HCT116 (cell line): ENCODE measurements at regions not wholly inside any gene's neighbourhood (a gene's known extent, or its start where the extent isn't known, plus 50 kb on each side); places are given as distances from the start of the nearest gene placed in this dataset.

Experiments
- ATAC-seq: fragments of 200-7000 bp; cut with Tn5 transposase; 2 replicates; pipeline ENCODE4 v1.9.1; 2020; ENCODE audit warnings: mild to moderate bottlenecking, moderate library complexity
- BruUV-seq: library from RNA; stranded (reverse); fragments of 400-500 nt; replicated peaks from 2 replicates; lab custom pipeline; 2021; lab: Mats Ljungman, UMichigan
- CTCF ChIA-PET: fragments of 300-600 bp; sonication (Branson Sonifier 250); formaldehyde crosslinking; loops from one replicate; lab custom pipeline; 2021; ENCODE audit warnings: antibody characterized with exemption; lab: Charles Lee
- POLR2A ChIA-PET: fragments of 300-600, 350-600 bp; sonication (Branson Sonifier 250); formaldehyde crosslinking; loops from one replicate; lab custom pipeline; 2021; ENCODE audit warnings: antibody characterized with exemption; lab: Charles Lee
- RAD21 ChIA-PET, 2 experiments: fragments of 300-600 bp; sonication (Branson Sonifier 250); formaldehyde crosslinking; loops; one replicate each; lab custom pipeline; 2023; ENCODE audit warnings: low total read pairs in 2 of 2; ENCODE audit not compliant: uncharacterized antibody in 2 of 2, unreplicated experiment in 2 of 2, low non-redundant PET in 1 of 2; lab: Charles Lee
- DNase-seq: peaks from one replicate; pipeline ENCODE4 v3.0.0-alpha.2; 2010; ENCODE audit warnings: low read depth, low spot score
- H2AFZ ChIP-seq: fragments of 200-600 bp; shearing (Covaris generic), sonication (generic); 2 replicates; pipeline ENCODE4 v1.6.1; 2017; ENCODE audit warnings: low read depth, mixed run types, mixed read lengths, antibody characterized with exemption, low read length; ENCODE audit not compliant: poor library complexity, severe bottlenecking
- H3K27ac ChIP-seq: 2 replicates; pipeline ENCODE4 v1.5.1; 2012; ENCODE audit warnings: low read depth, low read length
- H3K27me3 ChIP-seq: fragments of 200-600 bp; sonication (generic); 2 replicates; pipeline ENCODE4 v1.6.1; 2016; ENCODE audit warnings: mixed run types, low read length, mixed read lengths; ENCODE audit not compliant: insufficient read depth
- H3K36me3 ChIP-seq, 2 experiments: fragments of 200-500 bp in 1 of 2; fragments of 200-600 bp in 1 of 2; sonication (Bioruptor generic) in 1 of 2; sonication (generic) in 1 of 2; 2 replicates each; pipeline versions ENCODE4 v1.5.1 to v1.6.1; 2014 to 2016; ENCODE audit warnings: low read length in 2 of 2, inconsistent platforms in 1 of 2, mixed read lengths in 1 of 2, mixed run types in 1 of 2; ENCODE audit not compliant: insufficient read depth in 2 of 2, control insufficient read depth in 1 of 2
- H3K4me1 ChIP-seq, 2 experiments: fragments of 200-600 bp in 1 of 2; sonication (generic) in 1 of 2; 2 replicates each; pipeline versions ENCODE4 v1.5.1 to v1.6.1; 2012 to 2017; ENCODE audit warnings: low read length in 2 of 2, inconsistent platforms in 1 of 2, mild to moderate bottlenecking in 1 of 2, mixed read lengths in 1 of 2, mixed run types in 1 of 2, moderate library complexity in 1 of 2; ENCODE audit not compliant: insufficient read depth in 2 of 2, control insufficient read depth in 1 of 2
- H3K4me2 ChIP-seq: fragments of 200-600 bp; sonication (generic); 2 replicates; pipeline ENCODE4 v1.6.1; 2017; ENCODE audit warnings: mixed run types, low read length, mixed read lengths
- H3K4me3 ChIP-seq, 2 experiments: fragments of 200-600 bp in 1 of 2; sonication (generic) in 1 of 2; replicated peaks in 1 of 2; 2 replicates each; pipeline ENCODE4 v1.5.1; 2011 to 2016; ENCODE audit warnings: low read length in 2 of 2, control low read depth in 1 of 2, low read depth in 1 of 2, mild to moderate bottlenecking in 1 of 2, mixed read lengths in 1 of 2, mixed run types in 1 of 2
- H3K79me2 ChIP-seq: fragments of 200-600 bp; sonication (generic); 2 replicates; pipeline ENCODE4 v1.6.1; 2017; ENCODE audit warnings: mild to moderate bottlenecking, mixed run types, low read length, moderate library complexity, mixed read lengths; ENCODE audit not compliant: insufficient read depth
- H3K9ac ChIP-seq: fragments of 200-600 bp; sonication (generic); 2 replicates; pipeline ENCODE4 v1.6.1; 2016; ENCODE audit warnings: low read length, mixed read lengths
- H3K9me2 ChIP-seq: fragments of 200-600 bp; sonication (generic), shearing (Covaris generic); 2 replicates; pipeline ENCODE4 v1.6.1; 2017; ENCODE audit warnings: mixed run types, mild to moderate bottlenecking, moderate library complexity; ENCODE audit not compliant: insufficient read depth
- H3K9me3 ChIP-seq, 2 experiments: fragments of 200-500 bp in 1 of 2; fragments of 200-600 bp in 1 of 2; sonication (Bioruptor generic) in 1 of 2; sonication (generic) in 1 of 2; 2 replicates each; pipeline ENCODE4 v1.6.1; 2014 to 2017; ENCODE audit warnings: low read length in 2 of 2, mixed read lengths in 2 of 2, inconsistent platforms in 1 of 2, low read depth in 1 of 2, mild to moderate bottlenecking in 1 of 2, mixed run types in 1 of 2, moderate library complexity in 1 of 2; ENCODE audit not compliant: control insufficient read depth in 1 of 2, insufficient read depth in 1 of 2
- H4K20me1 ChIP-seq: fragments of 200-600 bp; sonication (generic), shearing (Covaris generic); 2 replicates; pipeline ENCODE4 v1.6.1; 2017; ENCODE audit warnings: mixed run types, mild to moderate bottlenecking, moderate library complexity; ENCODE audit not compliant: insufficient read depth
- ATF3 ChIP-seq: IDR thresholded peaks from 2 replicates; pipeline ENCODE4 v1.6.1; 2012
- CBX3 ChIP-seq: IDR thresholded peaks from 2 replicates; pipeline ENCODE4 v1.6.1; 2012; ENCODE audit warnings: low read depth
- CEBPB ChIP-seq: IDR thresholded peaks from 2 replicates; pipeline ENCODE4 v1.6.1; 2012; ENCODE audit warnings: low read depth
- EGR1 ChIP-seq: IDR thresholded peaks from 2 replicates; pipeline ENCODE4 v1.6.1; 2012; ENCODE audit warnings: low read depth
- ELF1 ChIP-seq: IDR thresholded peaks from 2 replicates; pipeline ENCODE4 v1.6.1; 2012; ENCODE audit warnings: low read depth, borderline replicate concordance
- EZH2phosphoT487 ChIP-seq: fragments of 200-600 bp; IDR thresholded peaks from 2 replicates; pipeline ENCODE4 v1.6.1; 2018; ENCODE audit warnings: antibody characterized with exemption, borderline replicate concordance
- FOSL1 ChIP-seq: IDR thresholded peaks from 2 replicates; pipeline ENCODE4 v1.6.1; 2012; ENCODE audit warnings: low read depth
- MAX ChIP-seq: IDR thresholded peaks from 2 replicates; pipeline ENCODE4 v1.6.1; 2012
- POLR2A ChIP-seq: IDR thresholded peaks from 2 replicates; pipeline ENCODE4 v1.7.0; 2011; ENCODE audit warnings: borderline replicate concordance; ENCODE audit not compliant: insufficient read depth, insufficient read length; ENCODE audit errors: extremely low read depth
- POLR2AphosphoS5 ChIP-seq: IDR thresholded peaks from 2 replicates; pipeline ENCODE4 v1.6.1; 2011; ENCODE audit warnings: mild to moderate bottlenecking, low read depth, low read length, moderate library complexity
- SIN3A ChIP-seq: IDR thresholded peaks from 2 replicates; pipeline ENCODE4 v1.6.1; 2012; ENCODE audit warnings: low read depth
- SP1 ChIP-seq: IDR thresholded peaks from 2 replicates; pipeline ENCODE4 v1.6.1; 2012; ENCODE audit warnings: low read depth
- SRF ChIP-seq: IDR thresholded peaks from 2 replicates; pipeline ENCODE4 v1.6.1; 2012; ENCODE audit warnings: low read depth
- TCF7L2 ChIP-seq: IDR thresholded peaks from 2 replicates; pipeline ENCODE4 v1.7.0; 2011; ENCODE audit warnings: borderline replicate concordance, inconsistent platforms; ENCODE audit not compliant: insufficient read depth, insufficient read length; ENCODE audit errors: extremely low read depth
- YY1 ChIP-seq: IDR thresholded peaks from 2 replicates; pipeline ENCODE4 v1.6.1; 2011; ENCODE audit warnings: low read length, low read depth, moderate library complexity, mild to moderate bottlenecking; ENCODE audit not compliant: insufficient replicate concordance; ENCODE audit errors: extremely low read depth
- ZFX ChIP-seq: fragments of 450-650 bp; IDR thresholded peaks from 2 replicates; pipeline ENCODE4 v1.6.1; 2017
- intact Hi-C: fragments of 100-400 bp; cut with micrococcal nuclease; formaldehyde crosslinking; loops from 2 replicates; pipeline ENCODE4 v1.10.0; 2022

- TF ChIP-seq POLR2AphosphoS5, result no peak
- TF ChIP-seq, all 23 proteins: peak for 0
Observed at GRCh38 chr14:87667659-87668058, 325.3 kb downstream of the GALC start (continued).

GRCh38 chr14:87656315-87656714, 336.7 kb downstream of the GALC start:
- ChIA-PET CTCF (no interaction called here), RAD21 (no interaction called here)
- no TSS peak for BruUV-seq

More at GRCh38 chr14:87656315-87656714, 336.7 kb downstream of the GALC start:
- H3K9ac ChIP-seq, result no peak overlapping the region
- H4K20me1 ChIP-seq, result no peaks in the 10 kb centered on the region
- POLR2A ChIA-PET, result no interaction called here
- no peak overlapping the region for H3K4me2 ChIP-seq
- no peak overlapping the region for H3K4me3 ChIP-seq
- DNase-seq, result no peak
- TF ChIP-seq EGR1, result no peak
- no peak for TF ChIP-seq CEBPB
- no peak for TF ChIP-seq YY1
- TF ChIP-seq EZH2phosphoT487, result no peak
- no peak for TF ChIP-seq POLR2A
- TF ChIP-seq ZFX, result no peak
- no peak for TF ChIP-seq SIN3A
- no peak for TF ChIP-seq MAX
- TF ChIP-seq CBX3, result no peak
- TF ChIP-seq POLR2AphosphoS5, result no peak
- no peak for TF ChIP-seq FOSL1
- no peak for TF ChIP-seq ELF1
- no peak for TF ChIP-seq TCF7L2
- no peak for TF ChIP-seq ATF3
- no peak for TF ChIP-seq SP1
- no peak for TF ChIP-seq SRF
- TF ChIP-seq, all 23 proteins: peak for 0
- no peaks in the 10 kb centered on the region for H3K36me3 ChIP-seq
- H3K79me2 ChIP-seq, result no peaks in the 10 kb centered on the region
- no peak overlapping the region for H3K27ac ChIP-seq
- peaks cover 0 to 31% of the 10 kb centered on the region in 2 experiments; a peak in 3 of 4 replicates for H3K9me3 ChIP-seq
- H3K9me2 ChIP-seq, result no peaks in the 10 kb centered on the region
- H3K27me3 ChIP-seq, result no peaks in the 10 kb centered on the region
- no peak overlapping the region for H2AFZ ChIP-seq
- no peaks in the 10 kb centered on the region for H3K4me1 ChIP-seq
- ATAC-seq, result no peak
- intact Hi-C loops, result no loop called here
